K562 (cell line): ENCODE measurements at regions not wholly inside any gene's neighbourhood (a gene's known extent, or its start where the extent isn't known, plus 50 kb on each side); places are given as distances from the start of the nearest gene placed in this dataset.

ENCODE experiments used
- ATAC-seq: fragments of 200-7000 bp; cut with Tn5 transposase; 3 replicates; pipeline ENCODE4 v1.9.1; 2020; ENCODE audit warnings: moderate library complexity
- BruUV-seq: library from RNA; stranded (reverse); fragments of 400-500 nt; replicated peaks from 2 replicates; lab custom pipeline; 2021; lab: Mats Ljungman, UMichigan
- CTCF ChIA-PET: fragments of 300-600 bp; formaldehyde crosslinking; extraction: SDS; loops from one replicate; lab custom pipeline; 2021; ENCODE audit warnings: low intra/inter-chr PET ratio; lab: Yijun Ruan, JAX
- POLR2A ChIA-PET: fragments of 300-600, 350-650 bp; sonication (Branson Sonifier 250); formaldehyde crosslinking; extraction: SDS; loops from one replicate; lab custom pipeline; 2021; ENCODE audit warnings: antibody characterized with exemption, inconsistent platforms; lab: Yijun Ruan, JAX
- DNase-seq, 4 experiments: peaks; one replicate each; pipeline versions ENCODE4 v3.0.0 to v3.0.0-alpha.2; 2011 to 2018; ENCODE audit warnings: low spot score in 3 of 4, mixed read lengths in 3 of 4; ENCODE audit errors: extremely low read depth in 1 of 4
- FAIRE-seq: peaks from 2 replicates; lab custom pipeline; 2011; peaks lifted over from hg19 to GRCh38; lab: Jason Lieb, UNC
- H2AFZ ChIP-seq: 2 replicates; pipeline ENCODE4 v1.6.0; 2011; ENCODE audit warnings: low read depth, low read length, control low read depth, inconsistent platforms
- H3K27ac ChIP-seq: fragments of 200-600 bp; 3 replicates; pipeline ENCODE4 v1.8.0; 2011; ENCODE audit warnings: low read depth, mild to moderate bottlenecking, control low read depth, inconsistent platforms, low read length, moderate library complexity, mixed read lengths; ENCODE audit errors: extremely low read depth
- H3K27me3 ChIP-seq, 2 experiments: fragments of 300-600 bp in 1 of 2; 2 replicates in 1 of 2; 3 replicates in 1 of 2; pipeline versions ENCODE4 v1.6.0 to v1.8.0; 2011; ENCODE audit warnings: inconsistent platforms in 2 of 2, low read length in 2 of 2, mild to moderate bottlenecking in 1 of 2, mixed read lengths in 1 of 2, moderate library complexity in 1 of 2; ENCODE audit not compliant: control insufficient read depth in 2 of 2, insufficient read depth in 2 of 2
- H3K36me3 ChIP-seq: fragments of 300-600 bp; 3 replicates; pipeline ENCODE4 v1.8.0; 2011; ENCODE audit warnings: mild to moderate bottlenecking, low read length, inconsistent platforms; ENCODE audit not compliant: control insufficient read depth, insufficient read depth
- H3K4me1 ChIP-seq, 2 experiments: fragments of 200-600 bp in 1 of 2; replicated peaks in 1 of 2; 2 replicates in 1 of 2; 3 replicates in 1 of 2; pipeline versions ENCODE4 v1.5.1 to v1.8.0; 2011; ENCODE audit warnings: inconsistent platforms in 2 of 2, low read length in 2 of 2, mild to moderate bottlenecking in 1 of 2, mixed read lengths in 1 of 2, moderate library complexity in 1 of 2; ENCODE audit not compliant: control insufficient read depth in 2 of 2, insufficient read depth in 2 of 2
- H3K4me2 ChIP-seq: 2 replicates; pipeline ENCODE4 v1.6.1; 2011; ENCODE audit warnings: low read length, control low read depth, inconsistent platforms, mixed read lengths; ENCODE audit not compliant: insufficient read depth
- H3K4me3 ChIP-seq: fragments of 200-600 bp; sonication (generic), shearing (Covaris generic); 2 replicates; pipeline ENCODE4 v1.5.1; 2016; ENCODE audit warnings: control low read depth, inconsistent platforms
- H3K79me2 ChIP-seq: fragments of 200-600 bp; 3 replicates; pipeline ENCODE4 v1.8.0; 2011; ENCODE audit warnings: low read length, inconsistent platforms; ENCODE audit not compliant: control insufficient read depth, insufficient read depth
- H3K9ac ChIP-seq, 2 experiments: 2 replicates each; pipeline versions ENCODE4 v1.6.0 to v1.6.1; 2011; ENCODE audit warnings: low read depth in 2 of 2, low read length in 2 of 2, control low read depth in 1 of 2, inconsistent platforms in 1 of 2, mild to moderate bottlenecking in 1 of 2, mixed read lengths in 1 of 2; ENCODE audit not compliant: insufficient read depth in 1 of 2
- H3K9me1 ChIP-seq: one replicate; pipeline ENCODE4 v1.6.0; 2011; ENCODE audit warnings: inconsistent platforms, mild to moderate bottlenecking, low read length, moderate library complexity; ENCODE audit not compliant: control insufficient read depth, insufficient read depth
- H3K9me3 ChIP-seq: replicated peaks from 2 replicates; pipeline ENCODE4 v1.5.1; 2011; ENCODE audit warnings: low read depth, low read length, inconsistent platforms; ENCODE audit not compliant: control insufficient read depth, insufficient read depth
- H4K20me1 ChIP-seq: replicated peaks from 2 replicates; pipeline ENCODE4 v1.6.1; 2011; ENCODE audit warnings: low read length, inconsistent platforms, mixed read lengths; ENCODE audit not compliant: control insufficient read depth, insufficient read depth
- BRD9 ChIP-seq: fragments of 450-650 bp; IDR thresholded peaks from 2 replicates; pipeline ENCODE4 v1.6.1; 2018; ENCODE audit warnings: low read depth; ENCODE audit not compliant: partially characterized antibody
- CLOCK ChIP-seq: fragments of 250-450 bp; sonication (Bioruptor Pico); IDR thresholded peaks from 2 replicates; pipeline ENCODE4 v1.4.0; 2020; ENCODE audit warnings: mild to moderate bottlenecking, moderate library complexity, borderline replicate concordance
- GTF2E2 ChIP-seq: fragments of 200-800 bp; sonication (Bioruptor generic); IDR thresholded peaks from 2 replicates; pipeline ENCODE4 v1.6.1; 2016; ENCODE audit warnings: missing genetic modification characterization, missing compliant biosample characterization
- HDAC3 ChIP-seq: fragments of 450-650 bp; IDR thresholded peaks from 2 replicates; pipeline ENCODE4 v1.6.1; 2018; ENCODE audit warnings: borderline replicate concordance, mild to moderate bottlenecking, moderate library complexity; ENCODE audit not compliant: partially characterized antibody
- HSF4 ChIP-seq: fragments of 250-450 bp; sonication (Bioruptor Pico); IDR thresholded peaks from 2 replicates; pipeline ENCODE4 v2.1.2; 2022; ENCODE audit warnings: mild to moderate bottlenecking, moderate library complexity, borderline replicate concordance
- IRF2 ChIP-seq: sonication (generic); formaldehyde crosslinking; IDR thresholded peaks from 2 replicates; pipeline ENCODE4 v1.8.1; 2022; ENCODE audit warnings: mild to moderate bottlenecking, missing genetic modification reagents
- NR1H2 ChIP-seq: sonication (generic); formaldehyde crosslinking; IDR thresholded peaks from 2 replicates; pipeline ENCODE4 v1.4.0; 2020; ENCODE audit warnings: mild to moderate bottlenecking, missing genetic modification reagents
- SMC3 ChIP-seq: conservative IDR thresholded peaks from 2 replicates; pipeline ENCODE4 v1.6.1; 2011; ENCODE audit warnings: low read depth, low read length, improper control_type of control experiment; ENCODE audit not compliant: insufficient read depth
- TARDBP ChIP-seq: fragments of 450-650 bp; IDR thresholded peaks from 2 replicates; pipeline ENCODE4 v1.6.1; 2016
- ZKSCAN1 ChIP-seq: fragments of 150-350 bp; IDR thresholded peaks from 2 replicates; pipeline ENCODE4 v1.6.1; 2016; ENCODE audit warnings: low read depth, low read length
- ZNF23 ChIP-seq: fragments of 250-450 bp; sonication (Bioruptor Pico); IDR thresholded peaks from 2 replicates; pipeline ENCODE4 v1.4.0; 2020; ENCODE audit warnings: mild to moderate bottlenecking
- ZNF780A ChIP-seq: fragments of 250-450 bp; sonication (Bioruptor Pico); IDR thresholded peaks from 2 replicates; pipeline ENCODE4 v1.5.0; 2021; ENCODE audit warnings: mild to moderate bottlenecking
- WGBS: fragments of 100-300 bp; shearing (Covaris generic); methylation state at CpG from one replicate; pipeline ENCODE4 v1.1.6; 2016; ENCODE audit warnings: low coverage, mixed read lengths; ENCODE audit not compliant: insufficient coverage; ENCODE audit errors: missing lambda C conversion rate; 5-methylcytosine and 5-hydroxymethylcytosine counted together
- in situ Hi-C: fragments of 300-500 bp; cut with MboI; formaldehyde crosslinking; loops from 4 replicates; pipeline ENCODE4 v1.15.0; 2018; ENCODE audit warnings: inconsistent platforms, mixed read lengths
- intact Hi-C: fragments of 100-400 bp; cut with micrococcal nuclease; formaldehyde crosslinking; loops from 2 replicates; pipeline ENCODE4 v1.14.2; 2022
- TF ChIP-seq, protein P1 (sequence below): fragments of 450-650 bp; IDR thresholded peaks from 2 replicates; pipeline ENCODE4 v1.6.1; 2017; ENCODE audit warnings: antibody characterized with exemption

GRCh38 chr2:217466805-217467204, 536.0 kb downstream of the TNS1 start:
- H3K4me2 ChIP-seq = no peak overlapping the region
- H4K20me1 ChIP-seq = no peaks in the 10 kb centered on the region
- H3K36me3 ChIP-seq = no peaks in the 10 kb centered on the region
- H3K9me3 ChIP-seq = no peaks in the 10 kb centered on the region
- intact Hi-C loops (no loop called here), in situ Hi-C loops (no loop called here)
- no peak overlapping the region for H2AFZ ChIP-seq
- H3K4me1 ChIP-seq = no peaks in the 10 kb centered on the region
- FAIRE-seq (no peak), ATAC-seq (no peak), DNase-seq (no peak)
- no peak overlapping the region for H3K27ac ChIP-seq
- no TSS peak for BruUV-seq
- no peaks in the 10 kb centered on the region for H3K27me3 ChIP-seq
- no peak overlapping the region for H3K9ac ChIP-seq
- H3K79me2 ChIP-seq = no peaks in the 10 kb centered on the region
- no peaks in the 10 kb centered on the region for H3K9me1 ChIP-seq
- TF ChIP-seq HSF4 (no peak), GTF2E2 (tag) (no peak), TARDBP (no peak), ZKSCAN1 (no peak), BRD9 (no peak), ZNF780A (CRISPR knock-in tag) (no peak), CLOCK (CRISPR knock-in tag) (no peak), IRF2 (CRISPR knock-in tag) (no peak), SMC3 (no peak), NR1H2 (CRISPR knock-in tag) (no peak), ZNF23 (no peak), HDAC3 (no peak)
- TF ChIP-seq, protein P1, sequence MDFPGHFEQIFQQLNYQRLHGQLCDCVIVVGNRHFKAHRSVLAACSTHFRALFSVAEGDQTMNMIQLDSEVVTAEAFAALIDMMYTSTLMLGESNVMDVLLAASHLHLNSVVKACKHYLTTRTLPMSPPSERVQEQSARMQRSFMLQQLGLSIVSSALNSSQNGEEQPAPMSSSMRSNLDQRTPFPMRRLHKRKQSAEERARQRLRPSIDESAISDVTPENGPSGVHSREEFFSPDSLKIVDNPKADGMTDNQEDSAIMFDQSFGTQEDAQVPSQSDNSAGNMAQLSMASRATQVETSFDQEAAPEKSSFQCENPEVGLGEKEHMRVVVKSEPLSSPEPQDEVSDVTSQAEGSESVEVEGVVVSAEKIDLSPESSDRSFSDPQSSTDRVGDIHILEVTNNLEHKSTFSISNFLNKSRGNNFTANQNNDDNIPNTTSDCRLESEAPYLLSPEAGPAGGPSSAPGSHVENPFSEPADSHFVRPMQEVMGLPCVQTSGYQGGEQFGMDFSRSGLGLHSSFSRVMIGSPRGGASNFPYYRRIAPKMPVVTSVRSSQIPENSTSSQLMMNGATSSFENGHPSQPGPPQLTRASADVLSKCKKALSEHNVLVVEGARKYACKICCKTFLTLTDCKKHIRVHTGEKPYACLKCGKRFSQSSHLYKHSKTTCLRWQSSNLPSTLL = no peak
- no peak overlapping the region for H3K4me3 ChIP-seq
- ChIA-PET POLR2A (no interaction called here), CTCF (no interaction called here)
- WGBS = 0% methylated on average over 4 of the region's 5 CpGs
